ENCODE measurements at regions not wholly inside any gene's neighbourhood (a gene's known extent, or its start where the extent isn't known, plus 50 kb on each side); places are given as distances from the start of the nearest gene placed in this dataset.

DNA sequence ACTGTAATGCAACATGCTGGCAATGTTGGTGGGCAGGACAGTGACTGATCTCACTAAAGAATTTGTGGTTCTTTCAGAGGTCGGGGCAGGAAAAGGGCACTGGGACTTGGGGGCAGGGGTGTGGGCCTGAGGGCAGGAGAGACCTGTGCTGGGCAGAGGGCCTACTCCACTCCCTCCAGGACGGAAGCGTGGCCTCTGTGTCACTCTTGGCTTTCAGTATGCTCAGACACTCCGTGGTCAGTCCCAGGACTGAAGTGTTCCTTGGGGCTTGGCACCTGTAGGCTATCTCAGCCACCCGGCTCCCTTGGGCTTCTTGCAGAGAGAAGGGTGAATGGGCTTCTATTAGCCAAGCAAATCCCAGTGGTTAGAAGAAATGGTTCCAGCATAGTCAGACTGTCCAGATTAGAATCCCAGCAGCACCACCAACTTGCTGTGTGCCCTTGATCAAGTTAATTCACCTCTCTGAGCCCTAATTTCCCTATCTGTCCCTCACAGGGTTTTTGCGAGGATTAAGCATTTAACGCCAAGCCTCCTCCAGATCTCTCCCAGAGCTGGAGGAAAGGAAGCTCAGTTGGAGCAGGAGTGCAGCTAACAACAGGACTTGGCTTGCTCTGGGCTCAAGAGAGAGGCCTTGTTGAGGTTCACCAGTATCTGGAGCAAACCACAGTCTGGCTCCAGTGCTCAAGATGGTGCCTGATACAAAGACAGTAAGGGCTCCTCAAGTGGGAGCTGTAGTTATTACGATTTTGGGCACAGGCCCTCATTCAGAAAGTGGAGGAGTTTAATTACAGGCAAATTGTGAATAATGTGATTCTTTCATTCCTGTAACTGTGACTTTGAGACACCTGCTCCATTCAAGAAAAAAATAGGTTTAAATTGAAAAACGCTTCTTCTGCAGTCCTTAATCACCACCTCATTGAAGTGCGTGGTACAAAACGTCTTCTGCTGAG lies 57.7 kb upstream of the LRP8 start:
- Histone ChIP-seq H3K9me3 (replicated peaks; ENCODE audit: control insufficient read depth, insufficient read depth, low read depth, low read length) (no peaks in the 10 kb centered on the region; the same call in 1 of the 2 replicates), H3K4me2 (ENCODE audit: insufficient read depth, low read length) (no peak overlapping the region), H3K4me1 (replicated peaks in 1 of 2; ENCODE audit: control insufficient read depth in 2 of 2, insufficient read depth in 2 of 2, low read length in 2 of 2) (no peaks in the 10 kb centered on the region), H3K36me3 (ENCODE audit: control insufficient read depth, insufficient read depth, low read length) (no peaks in the 10 kb centered on the region), H3K4me3 (no peak overlapping the region), H3K9ac (ENCODE audit: insufficient read depth in 1 of 2, low read depth in 2 of 2, low read length in 2 of 2) (no peak overlapping the region), H3K9me1 (ENCODE audit: control insufficient read depth, insufficient read depth, low read length) (peaks cover 3% of the 10 kb centered on the region), H3K79me2 (ENCODE audit: control insufficient read depth, insufficient read depth, low read length) (no peaks in the 10 kb centered on the region), H2AFZ (ENCODE audit: low read depth, low read length) (no peak overlapping the region), H3K27me3 (ENCODE audit: control insufficient read depth in 2 of 2, insufficient read depth in 2 of 2, low read length in 2 of 2) (peaks cover 40 to 69% of the 10 kb centered on the region in 2 experiments), H3K27ac (ENCODE audit: extremely low read depth, low read depth, low read length) (no peak overlapping the region), H4K20me1 (replicated peaks; ENCODE audit: control insufficient read depth, insufficient read depth, low read length) (peaks cover 4% of the 10 kb centered on the region; the same call in 1 of the 2 replicates)
- ChIA-PET CTCF (ENCODE audit: low intra/inter-chr PET ratio) (no interaction called here), POLR2A (no interaction called here)
- no peak for DNase-seq (ENCODE audit: extremely low read depth in 1 of 4, low spot score in 3 of 4)
- FAIRE-seq: peak; percentile 42
- intact Hi-C loops (cut with micrococcal nuclease) (no loop called here), in situ Hi-C loops (cut with MboI) (no loop called here)
- TF ChIP-seq SMARCA5 (IDR thresholded peaks at IDR 0.05): 0 out of 2 replicates have a peak, but pooled peaks have one; percentile 54
- TF ChIP-seq KDM1A (IDR thresholded peaks at IDR 0.05): 0 out of 4 replicates have a peak, but pooled peaks of 1 of the 2 experiments have one; percentile 20
- TF ChIP-seq ZFP36 (IDR thresholded peaks at IDR 0.05; ENCODE audit: low read depth, low read length, partially characterized antibody): peak; percentile 71
- TF ChIP-seq HDAC2 (IDR thresholded peaks at IDR 0.05): peak; percentile 40; the same call in 1 of the 2 replicates
- peak; percentile 87 for TF ChIP-seq BCOR (IDR thresholded peaks at IDR 0.05)
- no peak for TF ChIP-seq MECOM (CRISPR knock-in tag; IDR thresholded peaks at IDR 0.05)
- no peak for TF ChIP-seq SRSF3 (IDR thresholded peaks at IDR 0.05; ENCODE audit: insufficient read depth, low read length)
- no peak for TF ChIP-seq ZNF133 (CRISPR knock-in tag; IDR thresholded peaks at IDR 0.05)
- TF ChIP-seq MTA1 (IDR thresholded peaks at IDR 0.05; ENCODE audit: borderline replicate concordance): no peak
- TF ChIP-seq ZNF253 (CRISPR knock-in tag; conservative IDR thresholded peaks at IDR 0.05): no peak
- TF ChIP-seq RBM25 (IDR thresholded peaks at IDR 0.05; ENCODE audit: low read depth, low read length, severe bottlenecking): peak; percentile 71
- WGBS (ENCODE audit: insufficient coverage, low coverage, missing lambda C conversion rate): 7% methylated on average over 11 of the region's 11 CpGs
- ATAC-seq: 0 out of 3 replicates have a peak, but pooled peaks have one; percentile 14
- BruUV-seq (replicated peaks): no TSS peak
